Breast epithelium (tissue), 4 donors: ENCODE measurements at regions not wholly inside any gene's neighbourhood (a gene's known extent, or its start where the extent isn't known, plus 50 kb on each side); places are given as distances from the start of the nearest gene placed in this dataset.

ENCODE experiments used
- DNase-seq, 2 donors: peaks; one replicate each; pipeline ENCODE4 v3.0.0-alpha.2; 2019; ENCODE audit warnings: low spot score in 2 of 2
- H3K27ac ChIP-seq, 2 donors: fragments of 200-600 bp; sonication (generic) in 1 of 2; one replicate each; pipeline ENCODE4 v1.5.1; 2016 to 2019; ENCODE audit warnings: mild to moderate bottlenecking in 1 of 2
- H3K27me3 ChIP-seq, 2 donors: fragments of 200-600 bp; sonication (generic) in 1 of 2; one replicate each; pipeline versions ENCODE4 v1.5.1 to v1.6.0; 2017 to 2019; ENCODE audit warnings: control low read depth in 1 of 2, mild to moderate bottlenecking in 1 of 2
- H3K36me3 ChIP-seq: fragments of 200-600 bp; one replicate; pipeline ENCODE4 v1.5.1; 2019
- H3K4me1 ChIP-seq, 2 donors: fragments of 200-600 bp; sonication (generic); one replicate each; pipeline ENCODE4 v1.5.1; 2016 to 2019; ENCODE audit warnings: control low read depth in 1 of 2
- H3K4me3 ChIP-seq, 3 donors: fragments of 200-600 bp; sonication (generic); 1 replicate in 2 of 3; 2 replicates in 1 of 3; pipeline ENCODE4 v1.5.1; 2016 to 2019; ENCODE audit warnings: mild to moderate bottlenecking in 3 of 3, moderate library complexity in 2 of 3
- H3K9me3 ChIP-seq, 2 donors: fragments of 200-600 bp; sonication (generic) in 1 of 2; one replicate each; pipeline ENCODE4 v1.5.1; 2016 to 2019; ENCODE audit warnings: control low read depth in 1 of 2
- CTCF ChIP-seq, 3 donors: fragments of 450-650 bp; IDR thresholded peaks; one replicate each; pipeline ENCODE4 v1.5.1; 2016 to 2017; ENCODE audit warnings: antibody characterized with exemption in 3 of 3, mild to moderate bottlenecking in 3 of 3, moderate library complexity in 3 of 3
- POLR2A ChIP-seq: fragments of 450-650 bp; IDR thresholded peaks from one replicate; pipeline ENCODE4 v1.6.1; 2016; ENCODE audit warnings: antibody characterized with exemption, mild to moderate bottlenecking, moderate library complexity
- POLR2AphosphoS5 ChIP-seq, 3 donors: sonication (generic); formaldehyde crosslinking; IDR thresholded peaks; one replicate each; pipeline ENCODE4 v1.6.1; 2017; ENCODE audit warnings: antibody characterized with exemption in 3 of 3
- intact Hi-C: fragments of 100-400 bp; cut with DNase I; formaldehyde crosslinking; loops from one replicate; pipeline ENCODE4 v1.15.1; 2023; ENCODE audit warnings: low total_unique reads

- intact Hi-C loops: no loop called here
- DNase-seq: peak in 1 of 2 donors; percentile 35
These were observed 116.6 kb downstream of the DLL1 start for GRCh38 chr6:170174124-170174770.

GRCh38 chr6:170173335-170173881 lies 117.5 kb downstream of the DLL1 start:
- no peaks in the 10 kb centered on the region for H3K36me3 ChIP-seq
- intact Hi-C loops: no loop called here
- H3K4me3 ChIP-seq: no peak overlapping the region
- no peak for TF ChIP-seq POLR2AphosphoS5 (IDR thresholded peaks at IDR 0.05)
- no peak for TF ChIP-seq CTCF (IDR thresholded peaks at IDR 0.05)
- TF ChIP-seq POLR2A: no peak
- no peak overlapping the region for H3K27ac ChIP-seq
- no peaks in the 10 kb centered on the region for H3K27me3 ChIP-seq
- H3K9me3 ChIP-seq: no peaks in the 10 kb centered on the region
- H3K4me1 ChIP-seq: peaks cover 0 to 3% of the 10 kb centered on the region in 2 donors
- peak in 1 of 2 donors; percentile 37 for DNase-seq

More at GRCh38 chr6:170174124-170174770, 116.6 kb downstream of the DLL1 start:
- Histone ChIP-seq H3K36me3 (no peaks in the 10 kb centered on the region), H3K27me3 (no peaks in the 10 kb centered on the region), H3K4me1 (peaks cover 0 to 3% of the 10 kb centered on the region in 2 donors), H3K9me3 (no peaks in the 10 kb centered on the region), H3K27ac (peak overlapping the region in 1 of 2 donors; percentile 9), H3K4me3 (no peak overlapping the region)
- TF ChIP-seq POLR2A (no peak), CTCF (IDR thresholded peaks at IDR 0.05) (no peak), POLR2AphosphoS5 (IDR thresholded peaks at IDR 0.05) (no peak)

- H3K27ac ChIP-seq: no peak overlapping the region
- H3K4me3 ChIP-seq: no peak overlapping the region
- no peaks in the 10 kb centered on the region for H3K36me3 ChIP-seq
- TF ChIP-seq POLR2AphosphoS5 (IDR thresholded peaks at IDR 0.05): no peak
- no peak for TF ChIP-seq CTCF (IDR thresholded peaks at IDR 0.05)
- no peak for TF ChIP-seq POLR2A
- no peaks in the 10 kb centered on the region for H3K27me3 ChIP-seq
- H3K4me1 ChIP-seq: peaks cover 0 to 3% of the 10 kb centered on the region in 2 donors
- H3K9me3 ChIP-seq: no peaks in the 10 kb centered on the region
- DNase-seq: peak in 1 of 2 donors; percentile 34
- intact Hi-C loops: no loop called here
These were observed 118.0 kb downstream of the DLL1 start for GRCh38 chr6:170172825-170173256.

GRCh38 chr6:170172392-170172791 lies 118.5 kb downstream of the DLL1 start:
- no peak overlapping the region for H3K27ac ChIP-seq
- H3K9me3 ChIP-seq: no peaks in the 10 kb centered on the region
- peaks cover 0 to 3% of the 10 kb centered on the region in 2 donors for H3K4me1 ChIP-seq
- H3K27me3 ChIP-seq: no peaks in the 10 kb centered on the region
- H3K36me3 ChIP-seq: no peaks in the 10 kb centered on the region
- H3K4me3 ChIP-seq: no peak overlapping the region
- no peak for TF ChIP-seq POLR2AphosphoS5 (IDR thresholded peaks at IDR 0.05)
- no peak for TF ChIP-seq POLR2A
- no peak for TF ChIP-seq CTCF (IDR thresholded peaks at IDR 0.05)
- peak in 1 of 2 donors; percentile 7 for DNase-seq
- intact Hi-C loops: no loop called here

GRCh38 chr6:170167657-170168159 lies 123.2 kb downstream of the DLL1 start:
- no peaks in the 10 kb centered on the region for H3K27me3 ChIP-seq
- peak overlapping the region in 1 of 3 donors; percentile 31 for H3K4me3 ChIP-seq
- no peaks in the 10 kb centered on the region for H3K36me3 ChIP-seq
- no peaks in the 10 kb centered on the region for H3K9me3 ChIP-seq
- peak overlapping the region in 1 of 2 donors; percentile 54 for H3K27ac ChIP-seq
- TF ChIP-seq POLR2AphosphoS5 (IDR thresholded peaks at IDR 0.05): no peak
- TF ChIP-seq CTCF (IDR thresholded peaks at IDR 0.05): no peak
- no peak for TF ChIP-seq POLR2A
- DNase-seq: no peak
- intact Hi-C loops: no loop called here
- H3K4me1 ChIP-seq: no peaks in the 10 kb centered on the region
